ENCODE measurements at regions not wholly inside any gene's neighbourhood (a gene's known extent, or its start where the extent isn't known, plus 50 kb on each side); places are given as distances from the start of the nearest gene placed in this dataset.

GRCh38 chr11:32026766-32027165 lies 64.1 kb upstream of the RCN1 start:
- Histone ChIP-seq H3K4me1 (no peaks in the 10 kb centered on the region), H3K27me3 (no peaks in the 10 kb centered on the region), H3K36me3 (no peaks in the 10 kb centered on the region), H3K9me3 (no peaks in the 10 kb centered on the region), H3K4me3 (no peak overlapping the region), H3K27ac (no peak overlapping the region)
- TF ChIP-seq, protein P1, sequence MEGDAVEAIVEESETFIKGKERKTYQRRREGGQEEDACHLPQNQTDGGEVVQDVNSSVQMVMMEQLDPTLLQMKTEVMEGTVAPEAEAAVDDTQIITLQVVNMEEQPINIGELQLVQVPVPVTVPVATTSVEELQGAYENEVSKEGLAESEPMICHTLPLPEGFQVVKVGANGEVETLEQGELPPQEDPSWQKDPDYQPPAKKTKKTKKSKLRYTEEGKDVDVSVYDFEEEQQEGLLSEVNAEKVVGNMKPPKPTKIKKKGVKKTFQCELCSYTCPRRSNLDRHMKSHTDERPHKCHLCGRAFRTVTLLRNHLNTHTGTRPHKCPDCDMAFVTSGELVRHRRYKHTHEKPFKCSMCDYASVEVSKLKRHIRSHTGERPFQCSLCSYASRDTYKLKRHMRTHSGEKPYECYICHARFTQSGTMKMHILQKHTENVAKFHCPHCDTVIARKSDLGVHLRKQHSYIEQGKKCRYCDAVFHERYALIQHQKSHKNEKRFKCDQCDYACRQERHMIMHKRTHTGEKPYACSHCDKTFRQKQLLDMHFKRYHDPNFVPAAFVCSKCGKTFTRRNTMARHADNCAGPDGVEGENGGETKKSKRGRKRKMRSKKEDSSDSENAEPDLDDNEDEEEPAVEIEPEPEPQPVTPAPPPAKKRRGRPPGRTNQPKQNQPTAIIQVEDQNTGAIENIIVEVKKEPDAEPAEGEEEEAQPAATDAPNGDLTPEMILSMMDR (IDR thresholded peaks at IDR 0.05), result no peak
- TF ChIP-seq POLR2A (IDR thresholded peaks at IDR 0.05), result no peak
- intact Hi-C loops (cut with DNase I; ENCODE audit: low total_unique reads), result no loop called here
- DNase-seq, result no peak

DNA sequence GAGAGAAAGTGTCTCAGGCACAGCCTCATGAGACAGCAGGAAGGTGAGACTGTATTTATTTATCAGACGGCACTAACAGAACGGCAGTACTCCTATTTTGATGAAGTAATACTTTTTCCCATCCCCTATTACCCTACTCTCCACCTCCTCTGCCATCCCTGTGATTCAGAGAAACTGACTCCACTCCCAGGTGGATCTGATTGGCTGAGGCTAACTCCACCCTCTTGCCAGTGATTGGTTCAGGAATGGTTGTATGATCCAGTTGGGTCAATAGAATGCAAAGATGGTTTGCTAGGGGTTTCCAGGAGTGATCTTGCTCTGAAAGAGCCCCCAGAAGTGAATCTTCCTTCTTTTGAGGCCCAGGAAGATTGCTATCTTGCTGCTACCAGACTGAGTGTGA lies 65.9 kb upstream of the RCN1 start:
- DNase-seq, result no peak
- H3K27ac ChIP-seq, result no peak overlapping the region
- TF ChIP-seq POLR2A (IDR thresholded peaks at IDR 0.05), result no peak
- TF ChIP-seq, protein P1 (IDR thresholded peaks at IDR 0.05), result no peak
- H3K27me3 ChIP-seq, result no peaks in the 10 kb centered on the region
- intact Hi-C loops (cut with DNase I; ENCODE audit: low total_unique reads), result no loop called here
- H3K36me3 ChIP-seq, result no peaks in the 10 kb centered on the region
- H3K4me1 ChIP-seq, result no peaks in the 10 kb centered on the region
- H3K4me3 ChIP-seq, result no peak overlapping the region
- H3K9me3 ChIP-seq, result no peaks in the 10 kb centered on the region

- TF ChIP-seq, protein P1 (IDR thresholded peaks at IDR 0.05), result no peak
- TF ChIP-seq POLR2A (IDR thresholded peaks at IDR 0.05), result no peak
- no peaks in the 10 kb centered on the region for H3K4me1 ChIP-seq
- no peaks in the 10 kb centered on the region for H3K36me3 ChIP-seq
- DNase-seq, result no peak
- H3K9me3 ChIP-seq, result no peaks in the 10 kb centered on the region
- intact Hi-C loops (cut with DNase I; ENCODE audit: low total_unique reads), result no loop called here
- H3K27ac ChIP-seq, result no peak overlapping the region
- no peak overlapping the region for H3K4me3 ChIP-seq
- H3K27me3 ChIP-seq, result no peaks in the 10 kb centered on the region
Observed at GRCh38 chr11:32023370-32024305, 67.2 kb upstream of the RCN1 start.

DNA sequence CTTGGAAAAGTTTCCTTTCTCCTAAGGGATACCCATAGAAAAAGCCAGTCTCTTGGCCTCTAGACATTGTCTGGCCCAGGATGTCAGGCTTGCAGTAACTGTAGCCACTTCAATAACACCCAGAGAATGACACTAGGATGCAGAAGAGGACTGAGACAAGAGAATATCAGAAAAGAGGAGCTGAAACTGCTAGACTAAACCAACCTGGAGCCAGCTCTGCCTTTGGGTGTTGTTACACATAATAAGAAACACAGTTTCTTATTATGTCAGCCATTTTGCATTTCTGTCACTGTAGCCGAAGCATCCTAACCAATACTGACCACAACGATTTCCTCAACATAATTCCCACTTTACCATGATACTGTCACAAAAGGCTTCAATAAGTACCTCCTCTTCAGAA lies 72.2 kb upstream of the RCN1 start:
- intact Hi-C loops (cut with DNase I; ENCODE audit: low total_unique reads), result no loop called here
- no peak for TF ChIP-seq POLR2A (IDR thresholded peaks at IDR 0.05)
- TF ChIP-seq, protein P1 (IDR thresholded peaks at IDR 0.05), result no peak
- H3K27me3 ChIP-seq, result no peaks in the 10 kb centered on the region
- no peak overlapping the region for H3K4me3 ChIP-seq
- DNase-seq, result no peak
- H3K9me3 ChIP-seq, result no peaks in the 10 kb centered on the region
- no peak overlapping the region for H3K27ac ChIP-seq
- no peaks in the 10 kb centered on the region for H3K36me3 ChIP-seq
- no peaks in the 10 kb centered on the region for H3K4me1 ChIP-seq

- Histone ChIP-seq H3K9me3 (no peaks in the 10 kb centered on the region), H3K36me3 (no peaks in the 10 kb centered on the region), H3K27ac (no peak overlapping the region), H3K27me3 (no peaks in the 10 kb centered on the region), H3K4me3 (no peak overlapping the region), H3K4me1 (no peaks in the 10 kb centered on the region)
- intact Hi-C loops (cut with DNase I; ENCODE audit: low total_unique reads), result no loop called here
- DNase-seq, result no peak
- TF ChIP-seq, protein P1 (IDR thresholded peaks at IDR 0.05), result no peak
- TF ChIP-seq POLR2A (IDR thresholded peaks at IDR 0.05), result no peak
Observed at GRCh38 chr11:32016111-32016510, 74.8 kb upstream of the RCN1 start.
